HG02763 (cell line): ENCODE measurements at regions not wholly inside any gene's neighbourhood (a gene's known extent, or its start where the extent isn't known, plus 50 kb on each side); places are given as distances from the start of the nearest gene placed in this dataset.

Source experiments
- ATAC-seq: cut with Tn5 transposase; IDR thresholded peaks from one replicate; pipeline ENCODE4 v1.9.1; 2021; ENCODE audit warnings: mild to moderate bottlenecking, moderate library complexity; ENCODE audit not compliant: unreplicated experiment

DNA sequence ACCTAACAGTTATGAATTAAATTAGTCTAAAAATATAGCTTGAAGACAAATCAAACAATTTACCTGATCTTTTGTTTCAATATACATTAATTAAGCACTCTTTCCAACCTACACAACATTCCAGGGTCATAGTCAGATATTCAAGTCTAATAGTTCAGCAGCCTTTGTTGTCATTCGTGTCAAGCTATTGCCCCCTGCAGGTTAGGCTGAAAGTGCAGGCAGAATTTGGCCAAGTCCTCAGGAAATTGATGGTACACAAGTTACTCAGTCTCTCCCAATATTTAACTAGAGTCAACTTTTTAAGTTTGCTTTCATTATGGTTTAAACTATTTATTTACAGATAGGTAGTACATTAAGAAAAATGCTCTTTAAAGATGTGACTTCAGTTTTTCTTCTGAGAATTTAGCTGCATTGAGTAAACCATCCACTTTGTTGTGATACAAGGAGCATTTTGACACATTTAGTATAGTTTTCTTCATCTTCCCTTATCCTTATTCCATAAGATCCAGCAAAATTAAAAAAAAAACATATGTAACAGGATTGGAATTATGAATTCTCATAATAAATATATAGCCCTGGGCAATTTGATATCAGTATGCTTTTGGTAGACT, 130.3 kb upstream of the DPYD start:
- ATAC-seq = peak; percentile 40

DNA sequence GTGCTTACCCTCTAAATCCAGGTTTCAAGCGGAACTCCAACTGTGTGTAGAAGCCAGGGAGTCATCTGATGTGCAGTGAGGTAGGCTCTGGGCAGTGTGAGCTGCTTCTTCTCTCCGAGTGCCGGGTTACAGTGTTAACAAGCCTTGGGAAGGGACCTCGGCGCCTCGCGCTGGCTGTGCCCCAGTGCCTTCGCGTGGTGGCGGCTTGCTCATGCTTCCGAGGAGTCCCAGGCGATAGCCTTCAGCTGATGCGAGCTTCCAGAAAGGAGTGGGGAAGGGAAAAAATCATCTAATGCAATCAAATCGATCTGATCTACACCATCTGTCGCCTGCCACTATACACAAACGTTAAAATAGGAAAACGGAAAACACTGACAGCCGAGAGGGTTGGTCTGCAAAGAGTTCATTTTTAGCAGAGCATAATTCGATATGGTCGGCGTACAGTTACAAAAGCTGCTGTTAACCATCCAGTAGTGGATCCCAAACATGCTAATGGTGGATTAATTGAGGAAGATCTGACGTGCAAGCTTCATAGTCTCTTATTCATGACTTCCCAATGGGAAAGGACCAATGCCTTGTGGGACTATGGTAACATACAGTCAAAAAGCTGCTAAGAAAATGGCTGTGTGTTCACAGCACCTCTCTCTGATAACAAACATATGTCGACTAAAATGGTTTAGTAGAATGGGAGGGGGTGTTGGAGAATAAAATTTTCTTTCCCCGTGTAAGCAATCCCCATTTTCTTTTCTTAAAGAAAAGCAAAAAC, 128.7 kb upstream of the DPYD start:
- ATAC-seq = no peak

DNA sequence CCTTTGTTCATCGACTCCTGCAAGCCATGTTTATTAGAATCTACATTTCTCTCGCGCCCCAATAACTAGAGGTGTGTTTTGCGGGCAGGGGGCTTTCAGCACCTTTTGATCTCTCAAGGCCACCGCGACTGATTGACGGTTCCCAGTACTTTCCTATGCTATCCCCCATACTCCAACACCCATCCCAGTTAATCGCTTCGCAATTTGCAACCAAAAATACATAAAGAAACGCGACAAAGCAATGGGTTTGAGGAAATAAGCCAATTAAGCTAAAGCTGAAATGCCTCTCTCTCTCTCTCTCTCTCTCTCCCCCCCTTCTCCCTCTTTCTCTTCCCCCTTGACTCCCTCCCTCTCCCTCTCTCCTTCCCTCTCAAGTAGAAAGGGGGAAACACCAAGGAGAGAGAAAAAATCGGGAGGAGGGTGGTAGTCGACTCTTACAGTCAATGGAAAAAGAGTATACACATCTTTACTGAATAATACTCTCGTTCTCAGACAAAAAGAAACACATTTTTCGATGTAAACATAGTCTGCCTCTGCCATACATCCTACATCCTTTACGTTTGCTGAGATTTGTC, 128.0 kb upstream of the DPYD start:
- no peak for ATAC-seq

DNA sequence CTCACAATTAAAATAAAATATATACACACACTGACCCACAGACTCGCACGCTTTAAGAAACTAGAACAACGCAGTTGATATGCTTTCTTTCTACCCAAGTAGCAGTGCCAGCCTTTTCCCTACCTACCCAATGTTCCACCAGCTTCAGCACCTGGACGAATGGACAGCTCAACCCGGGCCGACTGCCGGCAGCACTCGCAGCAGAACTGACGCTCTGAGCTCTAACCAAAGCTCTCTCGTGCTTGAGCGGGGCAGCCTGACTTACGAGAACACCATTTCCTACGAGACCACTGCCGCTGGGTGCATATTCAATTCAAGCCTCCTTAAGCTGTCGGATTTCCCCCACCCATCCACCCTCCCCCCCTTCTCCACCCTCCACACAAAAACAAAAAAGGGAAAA, 127.4 kb upstream of the DPYD start:
- no peak for ATAC-seq

DNA sequence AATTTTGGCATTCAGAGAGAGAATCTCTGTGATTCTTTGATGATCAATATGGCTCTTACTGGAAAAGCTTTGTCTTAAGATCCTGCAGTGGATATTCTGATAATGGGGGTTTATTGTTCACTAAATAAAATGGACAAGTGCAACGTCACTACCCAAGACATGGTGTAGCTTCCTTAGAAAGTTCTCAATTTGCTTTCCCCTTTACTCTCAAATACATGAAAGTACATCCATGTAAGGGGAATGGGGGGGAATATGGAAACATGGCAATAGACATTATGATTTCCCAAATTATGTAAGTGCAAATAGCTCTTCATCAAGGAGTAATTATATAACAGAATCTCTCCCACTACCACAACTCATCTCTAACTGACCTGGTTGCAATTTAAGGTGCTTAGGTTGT, 126.3 kb upstream of the DPYD start:
- no peak for ATAC-seq

DNA sequence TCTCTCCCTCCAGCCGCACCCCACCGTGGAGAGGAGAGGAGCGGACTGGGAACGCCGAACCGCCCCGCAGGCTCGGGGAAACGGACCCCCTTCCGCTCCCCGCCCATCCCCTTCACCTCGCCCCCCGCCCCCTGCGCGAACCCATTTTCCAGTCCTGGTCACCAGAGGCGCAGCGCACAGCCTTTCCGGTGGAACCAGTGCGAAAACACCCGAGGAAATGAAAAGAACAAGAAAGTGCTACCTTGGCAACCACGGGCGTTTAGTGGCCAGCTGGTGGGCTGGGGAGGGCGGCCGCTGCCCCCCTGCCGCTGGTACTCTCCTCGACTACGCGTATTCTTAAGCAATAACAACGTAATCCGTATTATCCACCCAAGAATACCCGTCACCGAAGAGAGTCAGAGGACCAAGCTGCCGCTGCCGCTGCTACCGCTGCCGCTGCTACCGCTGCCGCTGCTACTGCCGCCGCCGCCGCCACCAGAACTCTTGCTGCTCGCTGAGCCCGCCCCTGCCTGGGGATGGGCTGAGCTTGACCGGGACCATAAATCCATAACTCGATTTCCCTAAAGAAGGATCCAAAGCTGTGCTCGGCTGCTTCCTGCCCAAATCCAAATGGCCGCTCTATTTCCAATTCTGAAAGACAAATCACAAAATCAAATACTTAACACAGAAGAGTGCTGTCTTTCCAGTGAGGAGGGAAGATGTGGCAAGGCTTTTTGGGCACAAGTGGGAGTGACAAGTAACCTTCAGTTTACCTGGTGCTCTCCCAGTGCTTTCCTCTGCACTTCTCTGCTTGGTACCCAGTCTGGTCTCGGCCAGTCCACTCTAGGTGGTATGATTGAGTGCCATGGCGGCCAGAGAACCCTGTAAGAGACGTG, 125.2 kb upstream of the DPYD start:
- no peak for ATAC-seq

DNA sequence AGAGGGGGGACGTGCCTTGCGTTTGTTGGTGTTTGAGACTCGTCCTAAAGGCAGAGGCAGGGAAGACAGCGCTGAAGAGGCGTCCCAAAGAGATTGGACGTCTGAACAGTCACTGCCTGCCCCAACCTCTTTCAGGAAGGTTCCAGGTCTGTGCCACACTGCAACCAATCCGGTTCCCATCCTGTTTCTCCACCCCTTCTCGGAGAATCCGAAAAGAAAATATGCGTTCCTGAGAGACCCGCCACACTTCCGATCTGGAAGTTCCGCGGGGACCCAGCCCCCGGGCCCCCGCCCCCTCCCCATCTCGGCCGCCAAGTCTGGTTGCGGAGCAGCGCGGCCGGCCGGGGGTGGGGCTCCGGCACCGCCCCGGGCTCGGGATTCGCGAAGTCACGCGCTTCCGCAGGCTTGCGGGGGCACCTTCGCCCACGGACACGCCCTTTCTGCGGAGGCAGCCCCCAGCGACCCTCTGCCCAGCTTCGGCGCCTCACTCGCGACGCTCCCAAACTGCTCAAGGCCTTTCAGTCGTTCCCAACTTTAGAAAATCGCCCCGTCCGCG, 124.5 kb upstream of the DPYD start:
- no peak for ATAC-seq

DNA sequence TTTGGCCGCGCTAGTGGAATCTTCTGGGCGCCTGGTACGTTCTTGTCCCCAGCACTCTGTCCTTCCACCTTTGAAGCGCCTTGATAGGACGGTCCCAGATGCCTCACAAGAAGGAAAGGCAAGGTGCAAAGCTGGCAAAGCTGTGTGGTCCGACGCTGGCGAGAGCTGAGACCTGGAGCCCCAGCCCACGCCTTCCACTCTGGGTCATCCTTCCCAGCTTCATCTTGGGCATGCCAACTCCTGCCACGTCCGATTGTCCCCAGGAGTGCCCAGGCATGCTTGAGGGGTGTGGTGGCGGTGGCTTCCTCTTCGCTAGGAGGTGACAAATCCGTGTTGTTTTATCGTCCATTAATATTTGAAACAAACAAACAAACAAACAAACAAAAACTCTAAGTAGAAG, 123.9 kb upstream of the DPYD start:
- no peak for ATAC-seq

DNA sequence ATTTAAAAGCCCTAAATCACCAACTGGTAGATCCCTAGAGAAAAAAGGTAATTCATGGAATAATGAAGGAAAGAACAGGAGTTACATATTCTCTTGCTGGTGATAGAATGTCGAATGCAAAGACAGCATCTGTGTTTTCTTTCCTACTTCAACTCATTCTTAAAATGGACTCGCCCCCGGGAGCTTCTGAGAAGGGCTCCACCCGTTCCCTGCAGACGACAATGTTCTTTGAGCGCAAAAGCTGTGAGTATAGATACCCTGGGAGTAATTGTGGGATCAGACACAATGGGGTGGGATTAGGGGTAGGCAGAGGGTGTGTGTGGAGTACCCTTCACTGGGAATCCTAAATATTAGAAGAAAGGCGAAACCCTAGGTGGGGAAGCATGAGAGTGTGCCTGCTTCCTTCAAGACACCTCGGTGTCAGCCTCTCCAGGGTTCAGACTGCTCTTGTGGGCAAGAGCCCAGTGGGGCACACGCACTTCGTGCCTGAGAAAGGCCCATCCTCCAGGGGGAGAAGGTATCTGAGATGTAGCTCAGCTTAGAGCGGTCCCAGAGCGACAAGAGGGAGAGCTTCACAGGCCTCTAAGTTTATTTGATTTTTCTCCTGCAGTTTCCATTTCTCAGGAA, 123.3 kb upstream of the DPYD start:
- ATAC-seq = no peak

DNA sequence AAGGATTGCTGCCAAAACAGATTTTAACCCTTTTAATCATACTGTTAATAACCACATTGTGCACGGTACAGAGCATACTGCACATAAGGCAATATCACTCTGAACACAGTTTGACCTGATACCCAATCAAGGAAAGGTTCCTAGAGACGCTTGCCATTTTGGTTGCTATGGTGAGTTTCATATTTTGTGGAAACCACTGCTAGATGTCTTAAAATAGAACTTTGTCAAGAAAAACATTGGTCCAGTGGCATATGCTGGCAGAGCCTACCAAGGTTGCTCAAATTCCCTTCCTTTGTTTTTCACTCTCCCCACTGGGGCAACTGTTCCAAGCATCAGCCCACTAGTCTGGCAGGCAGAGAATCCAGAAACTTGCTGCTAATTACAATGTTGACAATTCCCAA, 114.8 kb upstream of the DPYD start:
- no peak for ATAC-seq

DNA sequence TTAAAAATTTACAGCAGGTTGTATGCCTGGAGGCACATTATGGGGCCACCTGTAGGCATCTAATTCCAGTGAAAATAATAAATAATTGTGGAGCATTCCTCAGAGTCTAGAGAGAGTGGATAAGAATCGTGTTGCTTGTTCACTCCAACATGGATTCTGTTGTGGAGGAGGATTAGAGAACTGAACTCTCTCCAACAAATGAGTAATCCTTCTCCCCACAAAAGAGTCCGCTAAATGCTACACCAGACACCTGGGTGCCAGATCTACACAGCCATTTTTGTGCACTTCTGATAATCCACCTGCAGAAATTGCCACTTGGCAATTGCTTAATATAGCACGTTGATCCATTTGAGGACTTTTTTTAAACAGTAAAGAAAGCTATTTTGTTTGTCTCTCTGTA, 113.7 kb upstream of the DPYD start:
- ATAC-seq = no peak

DNA sequence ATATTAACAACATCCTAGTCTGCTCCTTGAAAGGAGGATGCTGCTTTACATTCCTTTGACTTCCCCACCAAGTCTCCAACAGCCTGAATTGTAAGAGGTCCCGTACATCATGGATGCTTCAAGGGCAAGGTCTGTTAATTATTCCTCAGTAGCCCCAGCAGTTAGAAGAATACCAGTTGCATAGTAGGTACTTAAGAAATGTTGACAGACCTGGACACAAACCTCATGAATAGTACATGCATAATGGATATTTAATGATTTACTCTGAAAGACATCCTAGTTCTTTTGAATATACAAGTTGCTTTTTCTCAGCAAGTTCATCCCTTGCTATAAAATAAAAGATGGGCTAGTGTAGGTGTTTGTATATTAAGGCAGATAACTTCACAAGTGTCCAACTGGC, 112.1 kb upstream of the DPYD start:
- no peak for ATAC-seq

DNA sequence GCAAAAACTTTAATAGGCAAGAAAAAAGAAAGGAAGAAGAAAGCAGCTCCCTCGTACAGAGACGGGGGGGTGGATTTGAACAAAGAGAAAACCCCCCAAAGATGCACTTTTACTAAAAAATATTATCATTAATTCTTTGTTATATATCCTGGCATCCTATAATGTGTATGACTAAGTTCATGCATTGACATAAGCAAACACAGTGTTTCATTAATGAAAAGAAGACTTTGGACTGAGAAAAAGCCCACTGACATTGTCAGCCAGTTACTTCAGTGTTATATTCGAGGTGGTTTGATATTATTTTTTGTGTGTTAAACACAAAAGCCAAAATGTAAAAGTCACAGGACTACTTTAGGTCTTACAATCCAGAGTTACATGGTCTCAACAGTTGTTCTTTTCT, 110.1 kb upstream of the DPYD start:
- no peak for ATAC-seq

DNA sequence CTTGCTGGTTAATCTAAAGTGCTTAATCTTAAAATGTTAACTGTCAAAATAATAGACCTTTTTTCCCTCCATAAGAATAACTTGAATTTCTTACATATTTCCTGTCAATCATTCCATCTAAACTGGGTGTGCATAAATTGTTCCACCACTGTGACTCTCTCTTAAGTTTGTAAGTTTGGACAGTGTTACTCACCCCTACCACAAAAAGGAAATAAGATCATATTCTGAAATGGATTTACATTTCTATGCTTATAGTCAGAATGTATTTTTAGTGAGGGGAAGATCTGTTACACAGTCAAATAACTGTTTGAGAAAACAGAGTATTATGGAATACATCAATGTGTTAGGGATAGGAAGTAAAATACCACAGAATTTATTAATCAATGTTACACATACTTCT, 109.6 kb upstream of the DPYD start:
- ATAC-seq = no peak

DNA sequence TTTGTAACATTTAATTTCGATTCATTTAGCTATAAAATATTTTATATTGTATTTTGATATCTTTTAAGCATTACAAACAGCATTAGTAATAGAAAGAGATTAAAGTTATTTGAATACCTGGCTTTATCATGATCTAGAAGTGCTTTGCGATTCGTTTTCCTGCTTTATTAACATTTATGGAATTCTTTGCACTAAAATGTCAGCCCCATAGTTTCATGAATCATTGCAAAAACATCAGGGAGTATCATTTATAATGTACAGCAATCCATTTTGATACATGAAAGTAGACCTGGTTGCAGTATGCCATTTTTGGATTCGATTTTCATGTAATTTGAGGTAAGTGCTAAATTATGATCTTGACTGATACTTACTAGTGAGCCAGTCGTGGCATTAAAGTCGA, 108.0 kb upstream of the DPYD start:
- no peak for ATAC-seq

DNA sequence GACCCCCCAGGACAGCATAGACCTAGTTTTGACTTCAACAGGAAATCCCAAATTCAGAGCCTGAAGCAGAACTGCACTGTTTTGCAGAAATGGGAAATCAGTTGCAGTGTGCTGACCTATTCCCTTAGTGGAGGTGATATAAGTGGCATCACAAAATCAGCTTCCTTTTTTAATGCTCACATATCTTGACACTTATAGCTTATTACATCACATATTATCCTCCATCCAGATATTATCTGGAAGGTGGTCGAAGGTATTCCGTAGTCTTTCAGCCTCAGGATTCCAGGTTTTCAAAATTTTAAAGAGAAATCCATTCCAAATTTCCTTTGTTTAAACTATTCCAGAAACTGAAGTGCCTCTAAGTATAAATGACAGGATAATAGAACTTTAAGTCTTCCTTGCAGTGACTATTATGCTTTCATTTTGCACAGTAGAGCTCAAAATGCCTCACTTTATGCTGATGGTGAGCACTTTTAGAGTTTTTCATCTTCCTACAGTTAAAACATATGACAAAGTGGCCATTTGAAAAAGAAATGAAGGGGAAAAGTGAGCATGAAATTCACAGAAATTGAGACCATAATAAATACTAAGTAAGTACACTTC, 106.4 kb upstream of the DPYD start:
- no peak for ATAC-seq

DNA sequence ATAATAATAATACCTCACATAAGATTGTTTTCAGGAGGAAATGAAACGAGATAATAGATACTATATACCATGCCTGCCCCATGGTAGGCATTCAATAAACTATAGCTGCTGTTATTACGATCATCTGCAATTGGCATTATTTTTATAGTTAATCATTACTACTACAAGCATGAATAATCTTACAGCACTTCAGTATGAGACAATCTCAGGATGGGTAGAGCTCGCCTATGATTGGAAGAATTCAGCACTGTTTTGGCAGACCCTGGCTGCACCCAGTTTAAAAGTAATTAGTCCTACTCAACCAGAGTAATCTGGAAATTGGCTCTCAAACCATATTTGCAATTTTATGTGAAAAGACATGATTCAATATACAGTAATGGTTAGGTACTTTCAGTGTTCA, 105.0 kb upstream of the DPYD start:
- no peak for ATAC-seq

DNA sequence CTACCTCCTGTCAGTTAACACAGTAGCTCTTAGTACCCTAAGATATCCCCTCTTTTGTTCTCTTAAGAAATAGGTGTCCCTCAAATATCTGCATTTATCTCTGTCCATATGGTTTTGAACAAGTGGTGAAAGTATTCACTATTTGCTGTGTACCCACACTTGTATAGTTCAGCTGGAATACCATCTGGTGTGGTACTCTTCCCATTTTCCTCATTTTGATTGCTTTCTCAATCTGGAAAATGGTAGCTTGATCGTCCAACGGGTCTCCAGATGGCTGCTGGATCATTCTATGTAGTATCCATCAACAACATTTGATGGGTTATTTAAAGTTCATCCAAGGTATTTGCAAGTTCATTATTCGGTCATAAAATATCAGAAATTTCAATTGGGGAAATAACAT, 100.3 kb upstream of the DPYD start:
- no peak for ATAC-seq

DNA sequence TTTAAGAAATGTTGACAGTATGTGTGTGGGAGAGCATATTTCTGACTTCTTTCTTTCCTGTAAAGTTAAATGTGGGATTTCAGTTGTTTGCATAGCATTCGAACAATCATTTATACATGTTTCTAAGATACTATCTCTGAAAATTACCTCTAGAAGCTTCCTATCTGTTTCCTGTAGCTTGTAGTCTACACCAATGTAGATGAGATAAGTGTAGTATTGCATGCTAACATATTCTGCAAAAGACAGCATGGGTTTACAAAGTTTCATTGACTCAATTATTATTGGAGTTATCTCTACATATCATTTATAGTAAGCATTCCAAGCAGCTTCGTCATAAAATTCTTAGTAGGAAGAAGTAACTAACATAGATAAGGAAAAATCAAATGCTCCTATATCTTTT, 98.9 kb upstream of the DPYD start:
- no peak for ATAC-seq

DNA sequence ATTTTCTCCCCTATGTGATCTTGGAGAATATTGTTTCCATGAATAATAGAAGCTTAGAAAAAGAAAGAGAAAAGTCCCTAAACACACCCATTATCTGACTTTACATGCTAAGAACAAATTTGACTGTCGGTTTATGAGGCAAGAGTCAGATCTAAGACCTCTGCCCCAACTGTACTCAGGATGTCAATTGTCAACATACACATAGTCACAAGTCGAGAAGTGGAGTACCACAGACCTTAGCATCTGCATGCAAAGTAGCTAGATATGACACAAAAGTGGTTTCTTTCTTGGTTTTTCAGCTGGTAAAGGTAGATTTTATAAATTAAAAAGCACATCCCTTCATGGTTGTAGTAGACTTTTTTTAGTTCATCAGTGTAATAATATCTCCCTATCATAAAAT, 97.2 kb upstream of the DPYD start:
- ATAC-seq = no peak
